Kidney epithelial cell (primary cell): ENCODE measurements at regions not wholly inside any gene's neighbourhood (a gene's known extent, or its start where the extent isn't known, plus 50 kb on each side); places are given as distances from the start of the nearest gene placed in this dataset.

ENCODE experiments used
- DNase-seq: peaks from one replicate; pipeline ENCODE4 v3.0.0-alpha.2; 2010; ENCODE audit warnings: low read depth
- H3K27me3 ChIP-seq: 2 replicates; pipeline ENCODE4 v1.6.0; 2011; ENCODE audit warnings: low read length; ENCODE audit not compliant: control insufficient read depth, insufficient read depth
- H3K36me3 ChIP-seq: 2 replicates; pipeline ENCODE4 v1.5.1; 2011; ENCODE audit warnings: low read length; ENCODE audit not compliant: control insufficient read depth, insufficient read depth
- H3K4me3 ChIP-seq: 2 replicates; pipeline ENCODE4 v1.5.1; 2011; ENCODE audit warnings: low read depth, mild to moderate bottlenecking, control low read depth, low read length
- CTCF ChIP-seq: IDR thresholded peaks from 2 replicates; pipeline ENCODE4 v1.5.1; 2011; ENCODE audit warnings: mild to moderate bottlenecking, moderate library complexity, low read length, control low read depth, inconsistent platforms; ENCODE audit not compliant: insufficient read depth, poor library complexity, severe bottlenecking

GRCh38 chr21:38883142-38883541 is 77.4 kb downstream of the ETS2 start:
- no peaks in the 10 kb centered on the region for H3K36me3 ChIP-seq
- TF ChIP-seq CTCF = no peak
- H3K27me3 ChIP-seq = no peaks in the 10 kb centered on the region
- no peak overlapping the region for H3K4me3 ChIP-seq
- no peak for DNase-seq

DNA sequence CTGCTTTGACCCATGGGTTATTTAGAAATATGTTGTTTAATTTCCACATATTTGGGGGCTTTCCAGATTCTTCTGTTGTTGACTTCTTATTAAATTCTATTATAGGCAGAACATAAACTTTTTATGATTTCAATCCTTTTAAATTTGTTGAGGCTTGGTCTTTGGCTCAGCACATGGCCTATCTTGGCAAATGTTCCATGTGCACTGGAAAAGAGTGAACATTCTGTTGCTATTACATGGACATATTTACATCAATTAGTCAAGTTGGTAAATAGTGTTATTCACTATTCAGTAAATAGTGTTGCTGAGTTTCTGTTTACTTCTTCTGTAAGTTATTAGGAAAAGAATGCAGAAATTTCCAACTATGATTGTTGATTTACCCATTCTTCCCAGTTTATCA is 75.4 kb downstream of the ETS2 start:
- Histone ChIP-seq H3K36me3 (no peaks in the 10 kb centered on the region), H3K4me3 (no peak overlapping the region), H3K27me3 (no peaks in the 10 kb centered on the region)
- DNase-seq = no peak
- TF ChIP-seq CTCF = no peak

DNA sequence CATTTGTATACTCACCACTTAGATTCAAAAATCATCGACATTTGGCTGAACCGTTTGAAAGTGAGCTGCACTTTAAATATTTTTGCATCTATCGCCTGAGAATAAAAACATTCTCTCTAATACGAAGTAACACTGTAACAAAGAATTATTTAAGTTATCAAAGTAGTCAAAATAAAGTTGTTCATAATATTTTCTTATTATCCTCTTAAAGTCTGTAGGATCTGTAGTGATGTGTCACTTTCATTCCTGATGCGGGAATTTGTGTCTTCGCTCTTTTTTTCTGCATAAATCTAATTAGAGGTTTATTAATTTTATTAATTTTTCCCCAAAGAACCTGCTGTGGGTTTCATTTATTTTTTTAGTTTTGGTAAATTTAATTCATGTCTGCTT is 74.8 kb downstream of the ETS2 start:
- Histone ChIP-seq H3K36me3 (no peaks in the 10 kb centered on the region), H3K4me3 (no peak overlapping the region), H3K27me3 (no peaks in the 10 kb centered on the region)
- DNase-seq = no peak
- no peak for TF ChIP-seq CTCF

DNA sequence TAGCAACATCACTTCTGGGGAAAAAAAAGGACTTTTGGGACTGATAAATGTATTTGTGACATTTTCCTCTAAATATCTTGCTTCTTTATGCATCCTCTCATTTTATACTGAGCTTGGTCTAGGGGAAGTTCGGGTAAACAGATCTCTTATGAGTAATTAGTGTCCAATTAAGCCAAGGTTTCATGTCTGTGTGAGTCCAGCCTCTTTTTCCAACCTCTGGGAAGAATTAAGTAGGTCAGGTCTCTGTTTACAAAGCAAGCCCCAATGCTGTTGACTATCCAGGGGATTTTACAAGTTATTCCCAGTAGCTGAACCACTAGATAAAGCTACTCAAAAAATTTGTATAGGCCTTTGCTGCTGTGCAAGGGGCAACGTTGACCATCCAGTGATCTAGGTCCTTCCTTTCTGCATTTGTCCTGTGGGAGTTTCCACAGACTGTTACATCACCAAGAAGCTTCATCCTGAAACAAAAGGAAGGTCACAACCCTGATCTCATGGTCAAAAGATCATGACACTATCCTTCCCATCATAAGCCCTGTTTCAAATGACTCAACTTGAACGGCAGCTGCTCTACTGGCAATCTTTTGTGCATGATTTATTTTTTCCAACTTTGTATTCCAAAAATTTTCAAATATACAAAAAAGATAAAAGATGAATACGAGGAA is 74.3 kb downstream of the ETS2 start:
- Histone ChIP-seq H3K27me3 (no peaks in the 10 kb centered on the region), H3K4me3 (no peak overlapping the region), H3K36me3 (no peaks in the 10 kb centered on the region)
- no peak for TF ChIP-seq CTCF
- no peak for DNase-seq

DNA sequence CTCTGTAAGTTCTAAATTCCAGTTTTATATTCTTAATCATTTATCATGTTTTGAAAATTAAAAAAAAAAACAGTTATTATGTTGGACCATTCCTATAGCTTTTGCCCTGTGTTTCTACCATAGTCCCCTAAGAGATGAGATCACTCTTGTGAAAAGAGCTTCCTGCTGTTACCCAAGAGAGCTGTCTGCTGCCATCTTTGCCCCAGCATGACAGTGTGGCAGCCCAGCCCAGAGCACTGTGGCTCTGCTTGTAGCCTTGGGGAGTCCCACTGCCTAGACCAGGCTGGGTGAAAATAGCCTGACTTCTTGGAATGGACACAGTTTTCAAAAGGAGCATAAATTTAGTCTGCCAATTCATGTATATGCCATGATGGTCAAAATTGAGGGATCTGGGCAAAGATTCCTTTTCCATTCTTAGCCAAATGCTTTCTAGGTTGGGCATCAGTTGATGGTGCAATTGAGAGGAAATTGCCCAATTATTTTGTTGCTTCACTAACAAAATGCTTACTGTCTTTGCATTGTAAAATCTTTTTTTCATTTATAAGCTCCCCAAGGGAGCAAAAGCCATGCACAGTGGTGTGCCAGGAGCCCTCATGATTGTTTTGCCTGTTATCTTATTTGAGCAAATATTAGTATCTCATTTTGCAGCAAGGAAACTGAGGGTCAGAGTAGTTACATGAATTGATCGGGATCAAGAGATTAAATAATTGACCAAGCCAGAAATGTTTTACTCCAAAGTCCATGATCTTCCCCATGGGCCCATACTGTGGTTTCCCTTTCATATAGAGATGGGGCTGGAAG is 72.8 kb downstream of the ETS2 start:
- DNase-seq = no peak
- H3K36me3 ChIP-seq = no peaks in the 10 kb centered on the region
- H3K27me3 ChIP-seq = no peaks in the 10 kb centered on the region
- no peak for TF ChIP-seq CTCF
- no peak overlapping the region for H3K4me3 ChIP-seq
